SK-N-SH treated with all-trans-retinoic acid at 6 μM for 48 hours (cell line): ENCODE measurements at regions not wholly inside any gene's neighbourhood (a gene's known extent, or its start where the extent isn't known, plus 50 kb on each side); places are given as distances from the start of the nearest gene placed in this dataset.

Source experiments
- ATAC-seq: fragments of 200-7000 bp; cut with Tn5 transposase; 3 replicates; pipeline ENCODE4 v1.9.1; 2020; ENCODE audit warnings: mild to moderate bottlenecking, moderate library complexity
- ARNTL ChIP-seq: fragments of 450-650 bp; formaldehyde crosslinking; IDR thresholded peaks from 2 replicates; pipeline ENCODE4 v1.5.0; 2020; ENCODE audit warnings: low read depth, mild to moderate bottlenecking, moderate library complexity, borderline replicate concordance
- BACH2 ChIP-seq: fragments of 250-450 bp; sonication (Bioruptor Pico); IDR thresholded peaks from 2 replicates; pipeline ENCODE4 v1.9.0; 2021; ENCODE audit warnings: mild to moderate bottlenecking, borderline replicate concordance
- CREB5 ChIP-seq: fragments of 250-450 bp; sonication (Bioruptor Pico); IDR thresholded peaks from 2 replicates; pipeline ENCODE4 v1.5.1; 2020; ENCODE audit warnings: low read depth, mild to moderate bottlenecking, moderate library complexity
- CSDC2 ChIP-seq: fragments of 250-450 bp; sonication (Bioruptor Pico); IDR thresholded peaks from 2 replicates; pipeline ENCODE4 v1.5.0; 2020; ENCODE audit warnings: mild to moderate bottlenecking, moderate library complexity
- CSRNP3 ChIP-seq: fragments of 250-450 bp; sonication (Bioruptor Pico); IDR thresholded peaks from 2 replicates; pipeline ENCODE4 v1.5.1; 2021; ENCODE audit warnings: mild to moderate bottlenecking, moderate library complexity
- ESRRG ChIP-seq: fragments of 250-450 bp; sonication (Bioruptor Pico); IDR thresholded peaks from 2 replicates; pipeline ENCODE4 v1.6.1; 2021; ENCODE audit warnings: mild to moderate bottlenecking
- GLIS3 ChIP-seq: fragments of 250-450 bp; sonication (Bioruptor Pico); IDR thresholded peaks from 2 replicates; pipeline ENCODE4 v1.5.0; 2020; ENCODE audit warnings: mild to moderate bottlenecking, moderate library complexity
- ISL1 ChIP-seq: fragments of 250-450 bp; sonication (Bioruptor Pico); IDR thresholded peaks from 2 replicates; pipeline ENCODE4 v2.1.2; 2022; ENCODE audit warnings: mild to moderate bottlenecking, moderate library complexity
- OSR1 ChIP-seq: fragments of 250-450 bp; sonication (Bioruptor Pico); IDR thresholded peaks from 2 replicates; pipeline ENCODE4 v1.8.0; 2022; ENCODE audit warnings: moderate library complexity, mild to moderate bottlenecking, inconsistent platforms
- PATZ1 ChIP-seq: fragments of 250-450 bp; sonication (Bioruptor Pico); IDR thresholded peaks from 2 replicates; pipeline ENCODE4 v1.8.0; 2020; ENCODE audit warnings: mild to moderate bottlenecking, moderate library complexity, borderline replicate concordance
- POU6F1 ChIP-seq: fragments of 250-450 bp; sonication (Bioruptor Pico); IDR thresholded peaks from 2 replicates; pipeline ENCODE4 v1.8.0; 2021; ENCODE audit warnings: low read depth, mild to moderate bottlenecking, moderate library complexity, borderline replicate concordance
- PPARA ChIP-seq: fragments of 250-450 bp; sonication (Bioruptor Pico); IDR thresholded peaks from 2 replicates; pipeline ENCODE4 v1.5.0; 2020; ENCODE audit warnings: mild to moderate bottlenecking, borderline replicate concordance
- RARB ChIP-seq: fragments of 250-450 bp; sonication (Bioruptor Pico); IDR thresholded peaks from 2 replicates; pipeline ENCODE4 v1.8.0; 2021; ENCODE audit warnings: mild to moderate bottlenecking, moderate library complexity
- SNAI2 ChIP-seq: fragments of 250-450 bp; sonication (Bioruptor Pico); IDR thresholded peaks from 2 replicates; pipeline ENCODE4 v1.5.0; 2020; ENCODE audit warnings: mild to moderate bottlenecking, moderate library complexity
- TCF4 ChIP-seq: fragments of 250-450 bp; sonication (Bioruptor Pico); IDR thresholded peaks from 2 replicates; pipeline ENCODE4 v1.8.0; 2021; ENCODE audit warnings: mild to moderate bottlenecking, moderate library complexity, borderline replicate concordance
- TOX ChIP-seq: fragments of 250-450 bp; sonication (Bioruptor Pico); IDR thresholded peaks from 2 replicates; pipeline ENCODE4 v1.8.0; 2021; ENCODE audit warnings: mild to moderate bottlenecking, moderate library complexity, borderline replicate concordance
- TSHZ2 ChIP-seq: fragments of 250-450 bp; sonication (Bioruptor Pico); IDR thresholded peaks from 2 replicates; pipeline ENCODE4 v1.5.0; 2020; ENCODE audit warnings: mild to moderate bottlenecking, moderate library complexity
- ZC3H10 ChIP-seq: fragments of 250-450 bp; sonication (Bioruptor Pico); IDR thresholded peaks from 2 replicates; pipeline ENCODE4 v1.5.1; 2021; ENCODE audit warnings: mild to moderate bottlenecking, moderate library complexity
- ZFP3 ChIP-seq: fragments of 250-450 bp; sonication (Bioruptor Pico); IDR thresholded peaks from 2 replicates; pipeline ENCODE4 v1.5.0; 2020; ENCODE audit warnings: mild to moderate bottlenecking, moderate library complexity
- ZFP30 ChIP-seq: fragments of 450-650 bp; formaldehyde crosslinking; IDR thresholded peaks from 2 replicates; pipeline ENCODE4 v1.5.0; 2022; ENCODE audit warnings: mild to moderate bottlenecking, moderate library complexity
- ZNF565 ChIP-seq: fragments of 450-650 bp; formaldehyde crosslinking; conservative IDR thresholded peaks from 2 replicates; pipeline ENCODE4 v1.5.0; 2020; ENCODE audit warnings: low read depth, mild to moderate bottlenecking, moderate library complexity
- ZNF70 ChIP-seq: fragments of 450-650 bp; formaldehyde crosslinking; IDR thresholded peaks from 2 replicates; pipeline ENCODE4 v1.5.0; 2020; ENCODE audit warnings: mild to moderate bottlenecking, moderate library complexity
- ZNF8 ChIP-seq: fragments of 450-650 bp; formaldehyde crosslinking; IDR thresholded peaks from 2 replicates; pipeline ENCODE4 v1.5.0; 2020; ENCODE audit warnings: mild to moderate bottlenecking, moderate library complexity

GRCh38 chr3:151611419-151611818, 122.3 kb upstream of the AADACL2 start:
- ATAC-seq: no peak
- no peak for TF ChIP-seq ARNTL (CRISPR knock-in tag)
- TF ChIP-seq ZFP30 (CRISPR knock-in tag): no peak
- no peak for TF ChIP-seq CREB5 (CRISPR knock-in tag)
- TF ChIP-seq PATZ1 (CRISPR knock-in tag): no peak
- no peak for TF ChIP-seq ZFP3 (CRISPR knock-in tag)
- TF ChIP-seq TCF4 (CRISPR knock-in tag): no peak
- no peak for TF ChIP-seq TOX (CRISPR knock-in tag)
- no peak for TF ChIP-seq RARB (CRISPR knock-in tag)
- no peak for TF ChIP-seq PPARA (CRISPR knock-in tag)
- no peak for TF ChIP-seq ZNF70 (CRISPR knock-in tag)
- TF ChIP-seq ESRRG (CRISPR knock-in tag): no peak
- TF ChIP-seq ZNF8 (CRISPR knock-in tag): no peak
- TF ChIP-seq ZC3H10 (CRISPR knock-in tag): no peak
- TF ChIP-seq SNAI2 (CRISPR knock-in tag): no peak
- TF ChIP-seq ISL1 (CRISPR knock-in tag): no peak
- no peak for TF ChIP-seq OSR1
- no peak for TF ChIP-seq POU6F1 (CRISPR knock-in tag)
- TF ChIP-seq CSRNP3 (CRISPR knock-in tag): no peak
- no peak for TF ChIP-seq BACH2 (CRISPR knock-in tag)

GRCh38 chr3:151609491-151609890, 124.2 kb upstream of the AADACL2 start:
- TF ChIP-seq CREB5 (CRISPR knock-in tag) (no peak), TCF4 (CRISPR knock-in tag) (peak; percentile 91), ZNF8 (CRISPR knock-in tag) (peak; percentile 57)

GRCh38 chr3:151604891-151605290, 128.8 kb upstream of the AADACL2 start:
- ATAC-seq: no peak
- no peak for TF ChIP-seq POU6F1 (CRISPR knock-in tag)
- no peak for TF ChIP-seq PPARA (CRISPR knock-in tag)
- TF ChIP-seq CREB5 (CRISPR knock-in tag): no peak
- no peak for TF ChIP-seq RARB (CRISPR knock-in tag)
- TF ChIP-seq ZFP3 (CRISPR knock-in tag): no peak
- TF ChIP-seq ZFP30 (CRISPR knock-in tag): no peak
- TF ChIP-seq ZNF565 (CRISPR knock-in tag): no peak
- TF ChIP-seq ZNF70 (CRISPR knock-in tag): no peak
- TF ChIP-seq TOX (CRISPR knock-in tag): no peak
- TF ChIP-seq SNAI2 (CRISPR knock-in tag): no peak
- no peak for TF ChIP-seq GLIS3 (CRISPR knock-in tag)
- TF ChIP-seq BACH2 (CRISPR knock-in tag): no peak
- no peak for TF ChIP-seq ISL1 (CRISPR knock-in tag)
- no peak for TF ChIP-seq CSDC2 (CRISPR knock-in tag)
- no peak for TF ChIP-seq TSHZ2 (CRISPR knock-in tag)
- no peak for TF ChIP-seq ZC3H10 (CRISPR knock-in tag)

More at GRCh38 chr3:151609491-151609890, 124.2 kb upstream of the AADACL2 start:
- ATAC-seq: peak; percentile 20; the same call in 1 of the 3 replicates
